Trophoblast cell (in vitro differentiated cells and primary cell): ENCODE measurements at regions not wholly inside any gene's neighbourhood (a gene's known extent, or its start where the extent isn't known, plus 50 kb on each side); places are given as distances from the start of the nearest gene placed in this dataset.

Experiments used
- DNase-seq, 2 donors: peaks; one replicate each; pipeline ENCODE4 v3.0.0-alpha.2; 2016
- H2AFZ ChIP-seq: 2 replicates; pipeline ENCODE4 v1.6.1; 2013; ENCODE audit warnings: low read length, moderate library complexity, mild to moderate bottlenecking; ENCODE audit not compliant: insufficient read depth, poor library complexity
- H2AK5ac ChIP-seq: 2 replicates; pipeline ENCODE4 v1.6.1; 2013; ENCODE audit warnings: mild to moderate bottlenecking, low read length
- H2BK120ac ChIP-seq: 2 replicates; pipeline ENCODE4 v1.6.1; 2013; ENCODE audit warnings: low read length, mild to moderate bottlenecking, moderate library complexity; ENCODE audit not compliant: insufficient read depth, poor library complexity
- H2BK12ac ChIP-seq: 2 replicates; pipeline ENCODE4 v1.6.1; 2013; ENCODE audit warnings: mild to moderate bottlenecking, low read length, moderate library complexity
- H2BK5ac ChIP-seq: 2 replicates; pipeline ENCODE4 v1.6.1; 2013; ENCODE audit warnings: low read length, low read depth, moderate library complexity, mild to moderate bottlenecking; ENCODE audit not compliant: poor library complexity
- H3K14ac ChIP-seq: 2 replicates; pipeline ENCODE4 v1.6.1; 2013; ENCODE audit warnings: mild to moderate bottlenecking, low read length
- H3K18ac ChIP-seq: 2 replicates; pipeline ENCODE4 v1.6.1; 2013; ENCODE audit warnings: mild to moderate bottlenecking, low read length
- H3K23ac ChIP-seq: 2 replicates; pipeline ENCODE4 v1.6.1; 2013; ENCODE audit warnings: low read length
- H3K27ac ChIP-seq: 2 replicates; pipeline ENCODE4 v1.5.1; 2013; ENCODE audit warnings: low read depth, mild to moderate bottlenecking, inconsistent platforms, low read length, moderate library complexity
- H3K27me3 ChIP-seq: 2 replicates; pipeline ENCODE4 v1.6.1; 2013; ENCODE audit warnings: inconsistent platforms, mild to moderate bottlenecking, low read length, moderate library complexity; ENCODE audit not compliant: insufficient read depth
- H3K36me3 ChIP-seq, 2 experiments: 1 replicate in 1 of 2; 2 replicates in 1 of 2; pipeline ENCODE4 v1.6.1; 2013; ENCODE audit warnings: low read length in 2 of 2, mild to moderate bottlenecking in 2 of 2, moderate library complexity in 1 of 2; ENCODE audit not compliant: insufficient read depth in 2 of 2, control insufficient read depth in 1 of 2
- H3K4ac ChIP-seq: 2 replicates; pipeline ENCODE4 v1.6.1; 2013; ENCODE audit warnings: low read depth, mild to moderate bottlenecking, low read length, moderate library complexity
- H3K4me1 ChIP-seq, 2 experiments: 1 replicate in 1 of 2; 2 replicates in 1 of 2; pipeline ENCODE4 v1.6.1; 2013; ENCODE audit warnings: low read length in 2 of 2, mild to moderate bottlenecking in 2 of 2, moderate library complexity in 1 of 2; ENCODE audit not compliant: insufficient read depth in 2 of 2, control insufficient read depth in 1 of 2
- H3K4me2 ChIP-seq: 2 replicates; pipeline ENCODE4 v1.6.1; 2013; ENCODE audit warnings: inconsistent platforms, mild to moderate bottlenecking, low read length, moderate library complexity
- H3K4me3 ChIP-seq: 2 replicates; pipeline ENCODE4 v1.5.1; 2013; ENCODE audit warnings: mild to moderate bottlenecking, low read depth, low read length, inconsistent platforms
- H3K79me1 ChIP-seq: one replicate; pipeline ENCODE4 v1.6.1; 2013; ENCODE audit warnings: low read length
- H3K79me2 ChIP-seq: 2 replicates; pipeline ENCODE4 v1.6.1; 2013; ENCODE audit warnings: low read length, mild to moderate bottlenecking; ENCODE audit not compliant: control insufficient read depth, insufficient read depth, poor library complexity
- H3K9ac ChIP-seq: 2 replicates; pipeline ENCODE4 v1.6.1; 2013; ENCODE audit warnings: mild to moderate bottlenecking, low read length
- H3K9me3 ChIP-seq: 2 replicates; pipeline ENCODE4 v1.6.1; 2013; ENCODE audit warnings: low read depth, mild to moderate bottlenecking, control low read depth, inconsistent platforms, low read length; ENCODE audit not compliant: insufficient read depth
- H4K12ac ChIP-seq: 2 replicates; pipeline ENCODE4 v1.6.1; 2013; ENCODE audit warnings: low read depth, mild to moderate bottlenecking, low read length, moderate library complexity
- H4K8ac ChIP-seq: 2 replicates; pipeline ENCODE4 v1.6.1; 2013; ENCODE audit warnings: low read depth, mild to moderate bottlenecking, low read length, moderate library complexity
- H4K91ac ChIP-seq: one replicate; pipeline ENCODE4 v1.6.1; 2013; ENCODE audit warnings: low read depth, mild to moderate bottlenecking, low read length, moderate library complexity
- WGBS: extraction: QIAGEN DNeasy Blood & Tissue Kit; methylation state at CpG from one replicate; pipeline ENCODE4 v1.1.7; 2013; ENCODE audit warnings: missing lambda C conversion rate; ENCODE audit not compliant: insufficient read length, insufficient coverage; ENCODE audit errors: extremely low coverage; 5-methylcytosine and 5-hydroxymethylcytosine counted together

DNA sequence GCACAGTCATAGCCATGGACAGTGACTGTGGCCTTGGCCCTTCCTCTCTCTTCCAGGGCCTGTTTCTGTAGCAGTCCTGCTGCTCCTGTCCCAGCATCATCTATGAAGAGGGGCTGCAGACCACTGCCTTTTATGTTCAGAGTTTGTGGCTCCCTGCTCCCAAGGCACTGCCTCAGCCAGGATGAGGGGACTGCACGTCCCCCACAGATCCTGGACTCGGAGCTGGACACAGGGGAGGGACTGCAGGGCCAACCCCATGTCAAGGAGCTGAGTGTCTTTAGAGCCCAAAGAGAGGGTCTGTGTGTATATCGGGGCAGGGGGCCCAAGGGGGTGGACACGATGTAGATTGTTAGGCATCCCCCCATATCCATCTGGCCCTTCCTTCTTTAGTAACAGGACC is 60.6 kb upstream of the DIO3 start:
- H3K9me3 ChIP-seq = peaks cover 11% of the 10 kb centered on the region
- no peak overlapping the region for H4K91ac ChIP-seq
- no peak overlapping the region for H2BK5ac ChIP-seq
- no peak overlapping the region for H2AK5ac ChIP-seq
- H3K79me2 ChIP-seq = no peaks in the 10 kb centered on the region
- no peak for DNase-seq
- H3K27ac ChIP-seq = no peak overlapping the region
- H2BK12ac ChIP-seq = no peak overlapping the region
- peaks cover 0 to 5% of the 10 kb centered on the region in 2 experiments for H3K4me1 ChIP-seq
- H3K14ac ChIP-seq = no peak overlapping the region
- no peak overlapping the region for H4K12ac ChIP-seq
- no peak overlapping the region for H3K23ac ChIP-seq
- no peak overlapping the region for H2AFZ ChIP-seq
- H3K9ac ChIP-seq = no peak overlapping the region
- H3K79me1 ChIP-seq = no peaks in the 10 kb centered on the region
- H3K18ac ChIP-seq = no peak overlapping the region
- H3K4me3 ChIP-seq = no peak overlapping the region
- H4K8ac ChIP-seq = no peak overlapping the region
- no peaks in the 10 kb centered on the region for H3K36me3 ChIP-seq
- no peak overlapping the region for H3K4me2 ChIP-seq
- no peak overlapping the region for H2BK120ac ChIP-seq
- WGBS = no CpG with 5 or more reads among the region's 4 CpGs
- H3K4ac ChIP-seq = no peak overlapping the region
- H3K27me3 ChIP-seq = no peaks in the 10 kb centered on the region

DNA sequence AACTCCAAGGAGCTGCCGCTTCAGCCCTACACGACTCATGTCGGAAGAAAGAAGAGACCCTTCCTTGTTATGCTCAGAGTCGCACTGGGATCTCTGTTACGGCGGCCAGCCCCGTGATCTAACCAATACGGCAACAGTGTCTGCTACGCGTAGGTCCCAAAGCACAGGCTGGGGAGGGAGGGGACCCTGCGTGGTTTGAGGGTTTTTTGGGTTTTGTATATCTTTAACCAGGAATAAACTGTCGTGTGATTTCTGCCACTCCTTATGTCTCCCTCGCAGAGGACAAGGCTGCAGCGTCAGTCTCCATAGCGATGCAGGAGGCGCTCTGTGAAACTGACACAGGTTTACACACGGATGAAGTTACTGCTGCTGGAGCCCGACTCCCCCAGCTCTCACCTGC is 60.0 kb upstream of the DIO3 start:
- no peak overlapping the region for H3K23ac ChIP-seq
- H3K79me2 ChIP-seq = no peaks in the 10 kb centered on the region
- no peak for DNase-seq
- H3K4me3 ChIP-seq = no peak overlapping the region
- no peak overlapping the region for H4K12ac ChIP-seq
- no peaks in the 10 kb centered on the region for H3K27me3 ChIP-seq
- H2AK5ac ChIP-seq = no peak overlapping the region
- no peak overlapping the region for H3K9ac ChIP-seq
- no peak overlapping the region for H3K14ac ChIP-seq
- WGBS = no CpG with 5 or more reads among the region's 18 CpGs
- no peak overlapping the region for H3K4ac ChIP-seq
- H4K91ac ChIP-seq = no peak overlapping the region
- no peak overlapping the region for H2BK5ac ChIP-seq
- no peak overlapping the region for H3K27ac ChIP-seq
- no peaks in the 10 kb centered on the region for H3K79me1 ChIP-seq
- H3K36me3 ChIP-seq = no peaks in the 10 kb centered on the region
- peaks cover 0 to 6% of the 10 kb centered on the region in 2 experiments for H3K4me1 ChIP-seq
- no peak overlapping the region for H3K4me2 ChIP-seq
- no peak overlapping the region for H3K18ac ChIP-seq
- H2AFZ ChIP-seq = no peak overlapping the region
- H4K8ac ChIP-seq = no peak overlapping the region
- peaks cover 11% of the 10 kb centered on the region for H3K9me3 ChIP-seq
- no peak overlapping the region for H2BK12ac ChIP-seq
- no peak overlapping the region for H2BK120ac ChIP-seq

DNA sequence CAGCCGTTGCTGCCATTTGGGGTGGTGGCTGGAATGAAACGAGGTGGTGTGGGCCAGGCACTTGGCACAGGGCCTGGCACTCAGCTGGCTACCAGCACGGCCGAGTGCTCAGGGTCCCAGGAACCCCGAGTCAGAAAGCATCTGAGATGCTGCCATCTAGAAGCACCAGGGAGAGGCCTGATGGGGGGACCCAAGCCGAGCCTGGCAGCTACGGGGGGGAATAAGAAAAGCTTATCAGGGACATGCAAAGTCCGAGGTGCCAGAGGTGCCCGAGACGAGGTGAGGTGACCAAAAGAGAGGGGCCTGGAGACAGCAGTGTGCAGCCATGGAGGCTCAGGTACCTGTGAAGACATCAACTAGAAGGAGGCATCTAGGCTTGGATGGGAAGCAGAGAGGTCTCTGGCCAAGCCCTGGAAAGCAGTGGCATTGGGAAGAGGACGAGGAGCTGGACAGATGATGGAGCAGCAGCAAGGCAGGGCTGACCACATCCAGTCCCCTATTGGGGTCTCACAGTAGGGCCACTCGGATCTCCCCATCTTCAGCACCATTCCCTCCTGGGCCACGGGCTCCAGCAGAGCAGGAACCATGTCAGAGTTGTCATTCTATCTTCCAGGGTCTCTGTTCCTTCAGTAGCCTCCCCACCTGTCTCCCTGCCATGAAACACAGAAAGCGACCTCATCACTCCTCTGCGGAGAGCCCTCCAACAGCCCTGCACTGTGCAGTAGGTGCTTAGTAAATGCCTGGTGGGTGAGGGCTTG is 59.3 kb upstream of the DIO3 start:
- Histone ChIP-seq H2BK12ac (no peak overlapping the region), H3K27me3 (no peaks in the 10 kb centered on the region), H4K12ac (no peak overlapping the region), H2BK120ac (no peak overlapping the region), H3K4ac (no peak overlapping the region), H4K91ac (no peak overlapping the region), H3K4me1 (peaks cover 0 to 6% of the 10 kb centered on the region in 2 experiments), H3K9me3 (peaks cover 11% of the 10 kb centered on the region), H3K23ac (no peak overlapping the region), H3K14ac (no peak overlapping the region), H2BK5ac (no peak overlapping the region), H3K36me3 (no peaks in the 10 kb centered on the region), H4K8ac (no peak overlapping the region), H3K79me2 (no peaks in the 10 kb centered on the region), H3K4me2 (no peak overlapping the region), H3K9ac (no peak overlapping the region), H3K79me1 (no peaks in the 10 kb centered on the region), H2AFZ (no peak overlapping the region), H2AK5ac (no peak overlapping the region), H3K27ac (no peak overlapping the region), H3K18ac (no peak overlapping the region), H3K4me3 (no peak overlapping the region)
- WGBS = no CpG with 5 or more reads among the region's 15 CpGs
- no peak for DNase-seq

- Histone ChIP-seq H2BK120ac (no peak overlapping the region), H3K27me3 (no peaks in the 10 kb centered on the region), H3K27ac (no peak overlapping the region), H3K23ac (no peak overlapping the region), H3K4ac (no peak overlapping the region), H4K91ac (no peak overlapping the region), H3K4me1 (peaks cover 0 to 6% of the 10 kb centered on the region in 2 experiments), H2AFZ (no peak overlapping the region), H3K36me3 (no peaks in the 10 kb centered on the region), H4K8ac (no peak overlapping the region), H2BK12ac (no peak overlapping the region), H3K18ac (no peak overlapping the region), H3K4me2 (no peak overlapping the region), H3K79me2 (no peaks in the 10 kb centered on the region), H3K14ac (no peak overlapping the region), H4K12ac (no peak overlapping the region), H3K79me1 (no peaks in the 10 kb centered on the region), H2BK5ac (no peak overlapping the region), H2AK5ac (no peak overlapping the region), H3K4me3 (no peak overlapping the region), H3K9ac (no peak overlapping the region), H3K9me3 (peaks cover 10% of the 10 kb centered on the region)
- no peak for DNase-seq
- WGBS = no CpG with 5 or more reads among the region's 18 CpGs
These were observed 58.4 kb upstream of the DIO3 start for GRCh38 chr14:101502761-101503392.
